GM19455 (cell line): ENCODE measurements at regions not wholly inside any gene's neighbourhood (a gene's known extent, or its start where the extent isn't known, plus 50 kb on each side); places are given as distances from the start of the nearest gene placed in this dataset.
"Not testable (repeated sequence)": the region's sequence is repeated elsewhere in the genome, so short reads cannot be mapped to it uniquely, and the experiment has no call there.

Source experiments
- ATAC-seq: cut with Tn5 transposase; IDR thresholded peaks from one replicate; pipeline ENCODE4 v1.9.1; 2021; ENCODE audit not compliant: unreplicated experiment

- ATAC-seq: no peak
Measured at GRCh38 chr12:131619736-131620506, 91.0 kb upstream of the SFSWAP start.

GRCh38 chr12:131620520-131620919, 90.4 kb upstream of the SFSWAP start:
- no peak for ATAC-seq

- no peak for ATAC-seq
Measured at GRCh38 chr12:131620946-131621681, 89.8 kb upstream of the SFSWAP start.

DNA sequence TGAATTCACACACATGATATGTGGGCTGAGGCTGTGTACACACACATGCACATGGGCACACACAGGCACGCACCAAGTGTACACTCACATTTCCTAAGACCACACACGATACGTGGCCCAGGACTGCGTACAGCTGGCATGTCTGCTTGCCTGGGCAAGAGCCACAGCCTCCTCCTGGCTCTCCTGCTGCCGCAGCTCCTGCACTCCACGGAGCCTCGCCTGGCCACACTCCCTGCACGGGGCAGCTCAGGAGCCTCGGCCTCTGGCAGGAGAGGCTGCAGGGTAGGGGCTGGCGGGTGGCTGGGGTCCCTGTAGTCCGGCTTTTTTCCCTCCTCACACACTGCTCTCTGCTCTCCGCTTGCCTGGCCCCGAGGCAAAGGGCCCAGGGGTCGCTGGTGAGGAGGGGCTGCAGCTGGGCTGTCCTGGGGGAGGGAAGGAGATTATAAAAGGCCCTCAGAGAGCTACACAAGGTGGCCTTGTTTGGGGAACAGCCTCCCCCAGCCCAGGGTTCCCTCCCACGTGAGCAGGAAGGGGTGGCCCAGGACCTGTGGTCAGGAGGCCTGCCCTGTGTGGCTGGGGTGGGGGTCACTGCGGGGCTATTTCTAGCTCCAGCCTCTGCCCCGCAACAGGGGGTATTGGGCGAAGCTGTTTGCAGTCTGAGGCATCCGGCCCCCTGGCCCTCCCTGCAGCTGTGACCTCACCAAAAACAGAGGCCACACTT, 89.0 kb upstream of the SFSWAP start:
- no peak for ATAC-seq

- ATAC-seq: no peak
Measured at GRCh38 chr12:131622422-131622955, 88.4 kb upstream of the SFSWAP start.

- not testable (repeated sequence) for ATAC-seq
Measured at GRCh38 chr12:131623404-131624368, 87.2 kb upstream of the SFSWAP start.

DNA sequence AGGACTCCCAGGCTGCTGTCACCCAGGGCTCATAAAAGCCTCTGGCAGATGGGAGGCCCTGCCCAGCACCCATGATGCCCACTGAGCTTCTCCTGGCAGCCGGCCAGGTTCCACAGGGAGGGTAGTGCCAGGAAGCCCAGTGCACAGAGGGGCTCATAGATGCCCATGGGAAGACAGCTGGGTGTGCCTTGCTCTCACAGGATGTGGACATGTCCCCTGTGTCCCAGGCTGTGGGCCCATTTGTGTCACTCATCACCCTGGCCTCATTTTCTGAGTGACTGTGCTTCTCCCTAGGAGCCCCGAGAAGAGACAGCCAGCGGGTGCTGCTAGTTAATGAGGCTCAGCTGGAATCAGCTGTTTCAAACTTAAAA, 86.5 kb upstream of the SFSWAP start:
- not testable (repeated sequence) for ATAC-seq

DNA sequence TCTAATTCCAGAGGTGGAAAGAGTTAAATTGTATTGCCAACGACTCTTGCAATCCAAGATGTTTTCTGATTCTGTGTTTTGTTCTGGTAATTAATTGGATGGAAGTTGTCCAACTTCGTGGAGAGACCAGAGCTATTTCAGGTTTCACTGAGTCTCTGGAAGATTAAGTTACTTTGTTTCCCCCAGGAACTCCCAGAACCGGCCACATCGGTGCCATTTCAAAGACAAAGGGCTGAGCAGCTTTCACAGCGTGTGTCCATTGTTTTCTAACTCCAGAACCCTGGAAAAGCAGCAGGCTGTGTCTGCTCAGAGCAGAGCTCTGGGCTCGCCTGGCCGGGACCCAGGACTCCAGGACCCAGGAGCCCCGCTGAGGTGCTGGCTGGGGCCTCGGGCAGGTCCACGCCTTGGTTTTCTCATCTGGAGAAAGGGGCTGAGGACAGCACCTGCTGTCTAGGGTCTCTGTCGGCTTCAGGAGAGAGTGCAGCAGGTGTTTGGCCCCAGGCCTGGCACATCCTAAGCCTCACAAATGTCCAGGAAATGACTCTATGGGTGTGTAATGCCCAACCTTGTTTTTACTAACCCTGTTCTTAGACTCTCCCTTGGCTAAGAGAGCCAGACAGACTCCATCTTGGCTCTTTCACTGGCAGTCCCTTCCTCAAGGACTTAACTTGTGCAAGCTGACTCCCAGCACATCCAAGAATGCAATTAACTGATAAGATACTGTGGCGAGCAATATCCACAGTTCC, 86.0 kb upstream of the SFSWAP start:
- not testable (repeated sequence) for ATAC-seq

DNA sequence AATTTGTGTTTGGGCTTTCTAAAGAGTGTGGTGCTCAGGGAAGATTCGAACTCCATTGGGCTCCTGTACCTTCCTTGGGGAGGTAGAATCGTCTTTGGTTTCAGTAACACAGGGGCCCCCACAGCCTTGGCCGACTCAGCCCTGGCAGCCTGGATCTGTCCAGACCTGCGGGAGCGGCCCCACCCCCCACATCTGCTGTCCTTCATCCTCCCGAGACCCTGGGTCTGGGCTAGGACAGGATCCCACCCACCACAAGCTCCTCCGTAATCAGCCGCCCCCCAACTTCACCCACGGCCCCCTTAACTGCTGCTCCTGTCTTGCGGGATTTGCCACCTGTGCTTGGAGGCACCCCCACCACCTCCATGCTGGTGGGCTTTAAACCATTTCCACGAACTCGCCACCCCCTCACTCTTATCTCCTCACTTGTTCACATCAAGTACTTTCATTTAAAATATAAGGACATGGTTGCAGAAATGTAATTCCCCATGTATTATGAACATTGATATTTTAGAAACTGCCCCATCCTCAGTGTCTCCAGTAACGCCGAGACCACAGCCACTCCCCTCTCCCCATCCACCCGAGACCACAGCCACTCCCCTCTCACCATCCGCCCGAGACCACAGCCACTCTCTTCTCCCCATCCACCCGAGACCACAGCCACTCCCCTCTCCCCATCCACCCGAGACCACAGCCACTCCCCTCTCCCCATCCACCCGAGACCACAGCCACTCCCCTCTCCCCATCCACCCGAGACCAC, 84.7 kb upstream of the SFSWAP start:
- ATAC-seq: not testable (repeated sequence)

DNA sequence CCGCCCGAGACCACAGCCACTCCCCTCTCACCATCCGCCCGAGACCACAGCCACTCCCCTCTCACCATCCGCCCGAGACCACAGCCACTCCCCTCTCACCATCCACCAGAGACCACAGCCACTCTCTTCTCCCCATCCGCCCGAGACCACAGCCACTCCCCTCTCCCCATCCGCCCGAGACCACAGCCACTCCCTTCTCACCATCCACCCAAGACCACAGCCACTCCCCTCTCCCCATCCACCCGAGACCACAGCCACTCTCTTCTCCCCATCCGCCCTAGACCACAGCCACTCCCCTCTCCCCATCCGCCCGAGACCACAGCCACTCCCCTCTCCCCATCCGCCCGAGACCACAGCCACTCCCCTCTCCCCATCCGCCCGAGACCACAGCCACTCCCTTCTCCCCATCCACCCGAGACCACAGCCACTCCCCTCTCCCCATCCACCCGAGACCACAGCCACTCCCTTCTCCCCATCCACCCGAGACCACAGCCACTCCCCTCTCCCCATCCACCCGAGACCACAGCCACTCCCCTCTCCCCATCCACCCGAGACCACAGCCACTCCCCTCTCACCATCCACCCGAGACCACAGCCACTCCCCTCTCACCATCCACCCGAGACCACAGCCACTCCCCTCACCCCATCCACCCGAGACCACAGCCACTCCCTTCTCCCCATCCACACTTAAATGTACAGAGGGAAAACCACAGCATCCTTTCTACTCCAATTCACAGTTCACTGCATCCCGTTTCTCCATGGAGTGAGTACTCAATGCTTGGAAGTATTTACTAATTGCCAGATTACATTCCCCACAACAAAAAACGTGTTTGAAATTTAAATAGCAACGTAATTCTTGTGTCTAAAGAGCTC, 83.5 kb upstream of the SFSWAP start:
- ATAC-seq: not testable (repeated sequence)

- ATAC-seq: no peak
Measured at GRCh38 chr12:131628023-131628740, 82.7 kb upstream of the SFSWAP start.

GRCh38 chr12:131628766-131629448, 82.0 kb upstream of the SFSWAP start:
- no peak for ATAC-seq

DNA sequence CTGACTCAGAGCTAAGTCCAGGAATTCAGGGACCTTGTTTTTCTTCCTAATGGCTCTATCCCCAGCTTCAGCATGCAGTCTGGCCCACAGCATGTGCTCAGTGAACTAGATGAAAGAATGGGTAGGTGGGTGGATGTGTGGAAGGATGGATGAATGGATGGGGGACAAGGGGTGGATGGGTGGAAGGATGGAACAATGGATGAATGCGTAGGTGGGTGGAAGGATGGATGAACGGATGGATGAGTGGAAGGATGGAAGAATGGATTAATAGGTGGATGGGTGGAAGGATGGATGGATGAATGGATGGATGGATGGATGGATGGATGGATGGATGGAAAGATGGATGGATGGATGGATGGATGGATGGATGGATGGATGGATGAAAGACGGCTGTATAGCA, 79.7 kb upstream of the SFSWAP start:
- ATAC-seq: no peak

DNA sequence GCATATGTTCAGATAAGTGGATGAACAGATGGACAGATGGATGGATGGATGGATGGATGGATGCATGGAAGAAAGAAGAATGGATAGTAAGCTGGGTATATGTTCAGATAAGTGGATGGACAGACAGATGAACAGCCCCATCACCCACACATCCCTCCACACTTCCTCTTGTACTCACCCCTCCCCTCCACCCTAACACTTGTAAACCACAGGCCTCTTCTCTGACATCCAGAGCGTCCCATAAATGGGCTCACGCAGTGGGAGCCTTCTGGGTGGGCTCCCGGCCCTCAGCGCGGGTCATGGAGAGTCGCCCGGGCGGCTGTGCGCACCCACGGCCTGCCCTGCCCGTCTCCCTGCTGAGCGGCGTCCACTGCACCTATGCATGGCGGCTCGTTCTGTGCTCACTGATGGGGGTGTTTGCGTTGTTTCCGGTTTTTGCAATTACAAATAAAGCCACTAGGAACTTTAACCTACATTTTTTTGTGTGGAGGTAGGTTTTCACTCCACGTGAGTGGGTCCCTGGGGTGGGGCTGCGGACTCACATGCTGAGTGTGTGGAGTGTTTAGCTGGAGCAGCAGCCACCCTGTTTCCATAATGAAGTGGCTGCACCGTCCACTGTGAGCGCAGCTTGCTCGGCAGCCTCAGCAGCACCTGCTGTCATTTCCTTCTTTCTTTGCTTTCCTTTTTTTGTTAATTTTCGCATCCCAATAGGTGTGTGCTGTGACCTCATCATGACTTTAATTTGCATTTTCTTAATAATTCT, 78.8 kb upstream of the SFSWAP start:
- not testable (repeated sequence) for ATAC-seq

GRCh38 chr12:131632652-131633023, 78.3 kb upstream of the SFSWAP start:
- ATAC-seq: not testable (repeated sequence)

GRCh38 chr12:131633610-131634009, 77.3 kb upstream of the SFSWAP start:
- not testable (repeated sequence) for ATAC-seq
